NCI-H748 treated with DMSO at 0.1 percent for 48 hours (cell line): ENCODE measurements at regions not wholly inside any gene's neighbourhood (a gene's known extent, or its start where the extent isn't known, plus 50 kb on each side); places are given as distances from the start of the nearest gene placed in this dataset.
"Not testable (repeated sequence)": the region's sequence is repeated elsewhere in the genome, so short reads cannot be mapped to it uniquely, and the experiment has no call there.

Experiments used
- DNase-seq: peaks from one replicate; lab custom pipeline; 2025; lab: John Stamatoyannopoulos, UW

GRCh38 chr14:106347890-106348755 is 821.7 kb downstream of the TMEM121 start:
- DNase-seq = no peak

- DNase-seq = not testable (repeated sequence)
Measured at GRCh38 chr14:106348873-106349540, 822.6 kb downstream of the TMEM121 start.

- not testable (repeated sequence) for DNase-seq
Measured at GRCh38 chr14:106349678-106350457, 823.5 kb downstream of the TMEM121 start.

GRCh38 chr14:106355007-106355791 is 828.8 kb downstream of the TMEM121 start:
- not testable (repeated sequence) for DNase-seq

- DNase-seq = not testable (repeated sequence)
Measured at GRCh38 chr14:106355881-106356642, 829.7 kb downstream of the TMEM121 start.

GRCh38 chr14:106356643-106356930 is 830.2 kb downstream of the TMEM121 start:
- not testable (repeated sequence) for DNase-seq

GRCh38 chr14:106359157-106359887 is 832.9 kb downstream of the TMEM121 start:
- not testable (repeated sequence) for DNase-seq

- DNase-seq = not testable (repeated sequence)
Measured at GRCh38 chr14:106365371-106365770, 839.0 kb downstream of the TMEM121 start.

GRCh38 chr14:106365894-106366293 is 839.5 kb downstream of the TMEM121 start:
- not testable (repeated sequence) for DNase-seq

GRCh38 chr14:106366971-106367370 is 840.6 kb downstream of the TMEM121 start:
- not testable (repeated sequence) for DNase-seq

- not testable (repeated sequence) for DNase-seq
Measured at GRCh38 chr14:106369456-106369855, 843.1 kb downstream of the TMEM121 start.

GRCh38 chr14:106372870-106373652 is 846.7 kb downstream of the TMEM121 start:
- peak; percentile 38 for DNase-seq

- DNase-seq = not testable (repeated sequence)
Measured at GRCh38 chr14:106373653-106374110, 847.3 kb downstream of the TMEM121 start.

- no peak for DNase-seq
Measured at GRCh38 chr14:106377432-106377831, 851.0 kb downstream of the TMEM121 start.

GRCh38 chr14:106378191-106378590 is 851.8 kb downstream of the TMEM121 start:
- no peak for DNase-seq

- DNase-seq = no peak
Measured at GRCh38 chr14:106380740-106381139, 854.4 kb downstream of the TMEM121 start.

- not testable (repeated sequence) for DNase-seq
Measured at GRCh38 chr14:106389186-106389585, 862.8 kb downstream of the TMEM121 start.

GRCh38 chr14:106390401-106390800 is 864.0 kb downstream of the TMEM121 start:
- no peak for DNase-seq

GRCh38 chr14:106390947-106391346 is 864.6 kb downstream of the TMEM121 start:
- no peak for DNase-seq
